ENCODE measurements at regions not wholly inside any gene's neighbourhood (a gene's known extent, or its start where the extent isn't known, plus 50 kb on each side); places are given as distances from the start of the nearest gene placed in this dataset.
"Not testable (repeated sequence)": the region's sequence is repeated elsewhere in the genome, so short reads cannot be mapped to it uniquely, and the experiment has no call there.

GRCh38 chr10:55224007-55224781 is 423.2 kb upstream of the PCDH15 start:
- no peak for DNase-seq

- no peak for DNase-seq
Measured at GRCh38 chr10:55223352-55223751, 422.3 kb upstream of the PCDH15 start.

DNA sequence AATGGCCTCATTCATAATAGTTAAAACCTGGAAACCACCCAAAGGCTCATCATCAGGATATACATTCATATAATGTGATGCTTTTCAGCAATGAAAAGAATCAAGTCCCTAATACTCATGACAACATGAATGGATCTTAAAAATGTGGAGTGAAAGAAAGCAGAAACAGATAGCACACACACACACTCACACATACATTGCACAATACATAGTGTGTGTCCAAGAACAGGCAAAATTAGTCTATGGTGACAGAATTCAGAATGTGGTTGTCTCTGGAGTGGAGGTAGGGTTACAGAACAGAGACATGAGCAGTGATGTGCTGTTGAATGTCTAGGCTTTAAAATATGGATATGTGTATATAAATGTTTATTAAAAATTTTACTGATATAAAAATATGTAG is 419.9 kb upstream of the PCDH15 start:
- DNase-seq = no peak

DNA sequence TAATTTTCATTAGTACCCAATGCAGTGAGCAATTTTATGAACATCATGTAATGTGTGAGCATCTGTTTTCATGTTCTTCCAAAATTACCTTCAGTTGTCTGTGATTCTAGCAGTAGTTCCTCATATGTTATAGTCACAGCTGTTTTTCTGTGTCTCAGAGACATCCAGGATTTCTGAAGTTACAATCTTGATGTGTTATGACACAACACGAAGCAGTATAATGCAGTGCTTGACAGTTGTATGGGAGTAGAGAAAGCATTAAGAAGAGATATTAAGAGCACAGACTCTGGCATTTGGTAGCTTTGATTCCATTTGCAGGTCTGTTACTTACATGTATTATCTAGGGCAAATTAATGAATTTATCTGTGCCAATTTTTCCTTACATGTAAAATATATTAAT is 414.7 kb upstream of the PCDH15 start:
- DNase-seq = no peak

GRCh38 chr10:55214608-55215007 is 413.6 kb upstream of the PCDH15 start:
- no peak for DNase-seq

DNA sequence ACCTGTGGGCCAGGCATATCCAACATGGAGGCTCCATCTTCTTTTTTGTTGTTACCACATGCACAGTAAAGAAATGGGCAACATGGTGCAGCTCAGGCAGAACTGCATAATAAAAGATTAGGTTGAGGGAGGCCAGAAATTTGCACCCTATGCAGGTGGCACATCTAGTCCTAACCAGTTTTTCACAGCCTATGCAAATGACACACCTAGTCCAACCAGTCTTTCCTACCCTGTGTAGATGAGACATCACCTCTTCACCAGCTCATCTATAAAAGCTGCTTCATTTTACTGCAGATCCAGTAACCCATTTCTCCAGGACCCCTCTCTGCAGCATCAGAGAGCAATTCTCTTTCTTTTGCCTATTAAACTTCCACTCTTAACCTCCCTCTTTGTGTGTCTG is 411.0 kb upstream of the PCDH15 start:
- DNase-seq = no peak

GRCh38 chr10:55203874-55204273 is 402.8 kb upstream of the PCDH15 start:
- DNase-seq = no peak

DNA sequence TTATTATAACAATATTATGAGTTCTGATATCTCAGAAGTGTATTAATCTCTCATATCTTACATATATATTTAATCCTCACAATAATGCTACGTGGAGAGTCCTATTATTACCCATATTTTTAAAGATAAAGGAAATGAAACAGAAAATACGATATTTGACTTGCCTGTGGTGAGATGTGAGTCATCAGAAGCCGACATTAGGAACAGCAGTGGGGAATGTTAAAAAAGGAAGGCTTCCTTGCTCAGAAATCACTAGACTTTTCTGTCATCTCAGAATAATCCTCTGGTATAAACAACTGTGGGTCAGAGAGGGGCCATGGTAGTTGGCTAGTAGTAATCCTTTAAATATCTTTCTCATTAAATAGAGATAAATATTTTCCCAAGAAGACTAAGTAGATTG is 402.3 kb upstream of the PCDH15 start:
- peak; percentile 4 for DNase-seq

DNA sequence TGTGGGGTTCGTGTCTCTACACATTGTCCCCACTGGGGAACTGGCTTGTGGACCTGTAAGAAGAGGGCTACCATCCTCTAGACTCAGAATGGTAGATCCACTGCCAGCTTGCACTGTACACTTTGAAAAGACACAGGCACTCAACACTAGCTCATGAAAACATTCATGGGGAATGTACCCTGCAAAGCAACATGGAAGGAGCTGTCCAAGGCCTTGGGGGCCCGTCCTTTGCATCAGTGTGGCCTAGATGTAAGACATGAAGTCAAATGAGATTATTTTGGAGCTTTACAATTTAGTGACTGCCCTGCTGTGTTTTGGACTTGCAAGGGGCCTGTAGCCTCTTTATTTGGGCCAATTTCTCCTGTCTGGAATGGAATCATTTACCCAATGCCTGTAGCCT is 399.0 kb upstream of the PCDH15 start:
- no peak for DNase-seq

DNA sequence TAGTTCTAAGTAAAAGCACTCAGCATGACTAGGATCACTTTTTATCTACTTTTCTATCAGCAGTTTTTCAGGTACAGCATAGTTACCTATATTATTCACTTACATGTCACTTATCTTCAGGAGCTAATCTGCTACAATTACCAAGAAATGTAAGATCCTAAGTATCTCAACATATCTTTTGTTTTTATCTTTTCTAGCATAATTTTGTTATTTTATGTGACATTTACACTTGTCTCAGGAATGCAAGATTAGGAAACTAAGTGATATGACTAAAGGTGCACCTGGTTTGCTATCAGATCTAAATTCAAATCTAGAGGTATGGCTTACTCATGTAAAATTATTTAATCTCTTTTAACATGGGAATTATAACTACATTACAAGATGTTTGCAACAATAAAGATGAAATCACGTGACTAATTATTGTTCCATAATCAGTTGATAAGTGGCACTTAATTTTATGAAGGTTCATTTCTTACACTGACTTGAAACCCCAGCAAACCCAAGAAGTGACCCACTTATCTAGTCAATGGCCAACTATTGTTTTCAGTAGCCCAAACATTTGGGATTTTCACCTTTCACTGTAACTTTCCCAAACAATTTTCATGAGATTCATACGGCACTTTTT is 390.3 kb upstream of the PCDH15 start:
- no peak for DNase-seq

GRCh38 chr10:55183993-55184392 is 383.0 kb upstream of the PCDH15 start:
- DNase-seq = no peak

- DNase-seq = no peak
Measured at GRCh38 chr10:55180357-55180756, 379.3 kb upstream of the PCDH15 start.

DNA sequence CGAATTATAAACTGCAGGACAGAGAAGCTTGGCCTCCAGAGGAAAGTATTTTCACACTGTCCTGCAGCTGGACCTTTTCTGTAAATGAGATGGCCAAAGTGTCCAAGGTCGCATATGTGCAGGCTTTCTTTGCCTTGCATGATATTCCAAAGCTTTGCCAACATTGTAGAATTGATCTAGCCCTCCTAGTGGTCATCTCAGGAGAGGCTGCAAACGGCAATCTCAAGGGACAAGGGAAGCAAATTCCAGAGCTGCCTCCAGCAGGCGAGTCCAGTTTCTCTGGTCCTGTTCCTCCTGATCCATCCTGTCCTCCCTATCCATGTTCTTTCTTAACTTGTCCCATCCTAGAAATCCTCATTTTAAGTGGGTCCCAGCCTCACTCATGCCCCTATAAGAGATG is 373.4 kb upstream of the PCDH15 start:
- DNase-seq = no peak

DNA sequence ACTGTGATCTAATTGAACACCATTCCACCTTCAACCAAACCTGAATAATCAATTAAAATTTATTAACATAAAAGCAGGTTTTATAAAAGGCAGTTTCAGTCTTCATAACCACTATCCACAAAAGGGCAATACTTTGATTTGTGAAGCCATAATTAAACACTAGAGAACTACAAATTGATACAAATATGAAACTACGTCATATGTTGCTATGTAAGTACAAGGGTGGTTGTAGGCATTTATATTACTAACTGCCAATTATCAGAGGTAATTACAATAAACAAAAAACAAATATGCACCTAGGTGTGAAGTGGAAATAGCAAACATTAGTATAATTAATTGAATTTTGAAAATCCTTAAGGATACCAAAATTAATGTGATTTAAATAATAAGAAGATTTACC is 368.5 kb upstream of the PCDH15 start:
- no peak for DNase-seq

GRCh38 chr10:55168343-55168742 is 367.3 kb upstream of the PCDH15 start:
- no peak for DNase-seq

GRCh38 chr10:55163388-55163979 is 362.5 kb upstream of the PCDH15 start:
- DNase-seq = no peak

DNA sequence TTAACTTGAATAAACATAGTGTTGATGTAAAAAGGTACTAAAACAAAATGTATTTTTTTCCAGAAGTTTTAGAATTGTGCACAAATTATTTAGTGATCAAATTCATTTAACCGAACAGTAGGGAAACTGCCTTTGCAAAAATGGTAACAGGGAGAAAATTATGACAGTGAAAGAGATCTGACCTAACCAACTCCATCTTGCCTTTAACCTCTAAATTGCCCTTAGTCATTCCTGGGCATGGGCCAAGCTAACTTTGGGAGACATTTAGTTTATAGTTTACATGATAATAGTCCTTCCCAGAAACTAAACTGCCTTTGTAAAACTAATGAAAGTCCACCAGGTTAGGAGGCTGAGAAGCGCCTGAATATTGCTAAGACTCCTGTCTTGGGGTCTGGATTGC is 361.3 kb upstream of the PCDH15 start:
- not testable (repeated sequence) for DNase-seq

DNA sequence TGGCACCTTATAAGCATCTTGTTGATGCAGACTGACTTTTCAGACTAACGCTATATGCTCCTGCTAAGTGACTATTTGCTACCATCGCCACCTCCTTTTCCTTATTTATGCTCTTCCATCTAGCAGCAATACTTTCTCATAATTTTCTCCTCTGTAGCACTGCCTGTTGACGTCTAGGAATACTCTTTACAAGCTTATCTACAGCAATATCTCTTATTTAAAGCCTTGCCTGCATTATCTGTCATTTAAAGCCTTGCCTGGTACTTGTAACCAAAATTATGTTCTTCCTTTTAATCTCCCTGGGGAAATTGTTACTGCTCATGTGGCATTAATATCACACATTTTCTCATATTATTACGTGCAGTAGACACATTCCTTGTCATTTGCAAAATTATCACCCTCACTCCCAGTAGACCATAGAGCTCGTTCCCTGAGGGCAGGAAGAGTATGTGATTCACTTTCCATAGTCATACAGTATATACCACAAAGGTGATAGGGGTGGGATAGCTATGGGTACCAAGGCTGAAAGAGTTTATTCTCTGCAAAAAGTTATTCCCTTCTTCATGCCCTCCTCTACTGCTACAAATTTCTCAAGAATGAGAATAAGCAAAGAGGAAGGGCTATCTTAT is 359.7 kb upstream of the PCDH15 start:
- DNase-seq = no peak

- DNase-seq = no peak
Measured at GRCh38 chr10:55158633-55159032, 357.6 kb upstream of the PCDH15 start.

GRCh38 chr10:55146032-55146431 is 345.0 kb upstream of the PCDH15 start:
- no peak for DNase-seq

DNA sequence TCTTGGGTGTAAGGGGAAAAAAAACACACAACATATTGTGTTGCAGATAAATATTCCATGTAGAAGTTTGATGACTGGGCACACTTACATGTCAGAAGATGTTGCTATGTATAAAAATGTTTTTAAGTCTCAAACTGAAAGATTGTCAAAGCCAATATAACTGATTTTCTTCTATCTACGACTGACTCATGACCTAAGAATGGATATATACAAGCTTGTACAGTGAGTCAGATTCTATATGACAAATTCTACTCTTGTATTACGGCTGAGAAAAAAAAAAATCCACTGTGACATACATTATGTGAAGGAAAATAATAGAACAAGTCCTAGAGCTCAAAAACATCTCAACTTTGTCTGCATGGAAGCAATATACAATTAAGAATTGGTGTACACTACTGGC is 343.0 kb upstream of the PCDH15 start:
- DNase-seq = no peak

DNA sequence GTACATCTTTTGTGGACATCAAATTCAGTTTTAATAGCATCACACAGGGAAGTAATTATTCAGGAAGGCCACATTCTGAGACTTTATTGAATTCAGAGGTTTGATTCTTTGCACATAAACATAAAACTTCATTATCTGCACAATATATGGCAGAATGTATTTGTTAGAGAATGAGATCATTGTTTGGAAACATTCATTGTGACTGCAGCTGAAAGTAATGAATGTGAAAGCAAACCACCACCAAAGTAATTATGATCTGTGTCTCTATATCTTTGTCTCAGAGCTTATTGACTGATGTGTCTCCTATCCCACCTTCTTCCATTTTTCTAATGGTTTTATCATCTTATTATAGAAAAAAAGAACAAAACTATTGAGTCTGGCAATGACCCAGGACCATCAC is 340.9 kb upstream of the PCDH15 start:
- no peak for DNase-seq

DNA sequence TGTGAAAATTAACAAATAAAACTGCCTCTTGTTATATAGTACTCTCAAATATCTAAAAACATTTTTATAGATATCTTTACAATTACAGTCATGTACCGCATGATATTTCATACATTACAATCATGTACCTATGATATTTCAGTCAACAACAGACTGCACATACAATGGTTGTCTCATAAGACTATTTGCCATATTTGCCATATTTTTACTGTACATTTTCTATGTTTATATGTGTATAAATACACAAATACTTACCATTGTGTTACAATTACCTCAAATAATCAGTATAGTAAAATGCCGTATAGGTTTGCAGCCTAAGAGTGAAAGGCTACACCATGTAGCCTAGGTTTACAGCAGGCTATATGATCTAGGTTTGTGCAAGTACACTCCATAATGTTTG is 336.0 kb upstream of the PCDH15 start:
- DNase-seq = no peak

GRCh38 chr10:55104738-55105137 is 303.7 kb upstream of the PCDH15 start:
- no peak for DNase-seq
